ENCODE measurements at regions not wholly inside any gene's neighbourhood (a gene's known extent, or its start where the extent isn't known, plus 50 kb on each side); places are given as distances from the start of the nearest gene placed in this dataset.

GRCh38 chr4:136484996-136485395, 1047.3 kb downstream of the PCDH18 start:
- Histone ChIP-seq H2AFZ (ENCODE audit: low read length) (no peak overlapping the region), H3K9me3 (ENCODE audit: low read length) (no peaks in the 10 kb centered on the region), H4K20me1 (ENCODE audit: insufficient read depth, low read length) (no peaks in the 10 kb centered on the region), H3K9me2 (ENCODE audit: low read depth, low read length) (no peaks in the 10 kb centered on the region), H3K36me3 (ENCODE audit: insufficient read depth, low read length) (no peaks in the 10 kb centered on the region), H3K4me1 (ENCODE audit: insufficient read depth, low read length, severe bottlenecking) (no peaks in the 10 kb centered on the region), H3K79me2 (ENCODE audit: insufficient read depth, low read length) (no peaks in the 10 kb centered on the region), H3K4me3 (ENCODE audit: low read depth, low read length, poor library complexity, severe bottlenecking) (no peak overlapping the region), H3K27me3 (ENCODE audit: insufficient read depth, low read length) (no peaks in the 10 kb centered on the region), H3K27ac (ENCODE audit: low read depth, low read length, poor library complexity, severe bottlenecking) (no peak overlapping the region), H3K4me2 (ENCODE audit: low read length) (no peak overlapping the region), H3F3A (ENCODE audit: insufficient read depth, low read length) (no peaks in the 10 kb centered on the region), H3K9ac (ENCODE audit: low read length) (no peak overlapping the region)
- no peak for TF ChIP-seq CTCF (IDR thresholded peaks at IDR 0.05; ENCODE audit: low read length)
- TF ChIP-seq EZH2 (IDR thresholded peaks at IDR 0.05; ENCODE audit: borderline replicate concordance, low read length), result no peak

GRCh38 chr4:136476753-136477152, 1055.5 kb downstream of the PCDH18 start:
- no peak overlapping the region for H3K4me3 ChIP-seq (ENCODE audit: low read depth, low read length, poor library complexity, severe bottlenecking)
- H3K27me3 ChIP-seq (ENCODE audit: insufficient read depth, low read length), result no peaks in the 10 kb centered on the region
- no peaks in the 10 kb centered on the region for H3K79me2 ChIP-seq (ENCODE audit: insufficient read depth, low read length)
- no peak overlapping the region for H2AFZ ChIP-seq (ENCODE audit: low read length)
- H4K20me1 ChIP-seq (ENCODE audit: insufficient read depth, low read length), result no peaks in the 10 kb centered on the region
- H3K27ac ChIP-seq (ENCODE audit: low read depth, low read length, poor library complexity, severe bottlenecking), result no peak overlapping the region
- no peak for TF ChIP-seq CTCF (IDR thresholded peaks at IDR 0.05; ENCODE audit: low read length)
- TF ChIP-seq EZH2 (IDR thresholded peaks at IDR 0.05; ENCODE audit: borderline replicate concordance, low read length), result no peak
- H3K36me3 ChIP-seq (ENCODE audit: insufficient read depth, low read length), result no peaks in the 10 kb centered on the region
- H3K9me2 ChIP-seq (ENCODE audit: low read depth, low read length), result no peaks in the 10 kb centered on the region
- H3K4me2 ChIP-seq (ENCODE audit: low read length), result no peak overlapping the region
- no peaks in the 10 kb centered on the region for H3F3A ChIP-seq (ENCODE audit: insufficient read depth, low read length)
- no peaks in the 10 kb centered on the region for H3K4me1 ChIP-seq (ENCODE audit: insufficient read depth, low read length, severe bottlenecking)
- H3K9me3 ChIP-seq (ENCODE audit: low read length), result no peaks in the 10 kb centered on the region
- H3K9ac ChIP-seq (ENCODE audit: low read length), result no peak overlapping the region

- Histone ChIP-seq H3K79me2 (ENCODE audit: insufficient read depth, low read length) (no peaks in the 10 kb centered on the region), H3K9me3 (ENCODE audit: low read length) (no peaks in the 10 kb centered on the region), H3K27ac (ENCODE audit: low read depth, low read length, poor library complexity, severe bottlenecking) (no peak overlapping the region), H3K9me2 (ENCODE audit: low read depth, low read length) (no peaks in the 10 kb centered on the region), H3F3A (ENCODE audit: insufficient read depth, low read length) (no peaks in the 10 kb centered on the region), H3K4me2 (ENCODE audit: low read length) (no peak overlapping the region), H4K20me1 (ENCODE audit: insufficient read depth, low read length) (no peaks in the 10 kb centered on the region), H2AFZ (ENCODE audit: low read length) (no peak overlapping the region), H3K9ac (ENCODE audit: low read length) (no peak overlapping the region), H3K4me3 (ENCODE audit: low read depth, low read length, poor library complexity, severe bottlenecking) (no peak overlapping the region), H3K4me1 (ENCODE audit: insufficient read depth, low read length, severe bottlenecking) (no peaks in the 10 kb centered on the region), H3K27me3 (ENCODE audit: insufficient read depth, low read length) (no peaks in the 10 kb centered on the region), H3K36me3 (ENCODE audit: insufficient read depth, low read length) (no peaks in the 10 kb centered on the region)
- no peak for TF ChIP-seq EZH2 (IDR thresholded peaks at IDR 0.05; ENCODE audit: borderline replicate concordance, low read length)
- no peak for TF ChIP-seq CTCF (IDR thresholded peaks at IDR 0.05; ENCODE audit: low read length)
These were observed 1061.2 kb downstream of the PCDH18 start for GRCh38 chr4:136471051-136471450.

Data from OCI-LY1 (cell line).